Left renal cortex interstitium (tissue), 4 donors: ENCODE measurements at regions not wholly inside any gene's neighbourhood (a gene's known extent, or its start where the extent isn't known, plus 50 kb on each side); places are given as distances from the start of the nearest gene placed in this dataset.

ENCODE experiments used
- DNase-seq, 4 donors: peaks; one replicate each; pipeline ENCODE4 v3.0.0-alpha.2; 2013; ENCODE audit warnings: low read depth in 4 of 4, low spot score in 2 of 4, missing footprints in 1 of 4

GRCh38 chr15:26477044-26477443 is 295.8 kb downstream of the GABRB3 start:
- DNase-seq = no peak

DNA sequence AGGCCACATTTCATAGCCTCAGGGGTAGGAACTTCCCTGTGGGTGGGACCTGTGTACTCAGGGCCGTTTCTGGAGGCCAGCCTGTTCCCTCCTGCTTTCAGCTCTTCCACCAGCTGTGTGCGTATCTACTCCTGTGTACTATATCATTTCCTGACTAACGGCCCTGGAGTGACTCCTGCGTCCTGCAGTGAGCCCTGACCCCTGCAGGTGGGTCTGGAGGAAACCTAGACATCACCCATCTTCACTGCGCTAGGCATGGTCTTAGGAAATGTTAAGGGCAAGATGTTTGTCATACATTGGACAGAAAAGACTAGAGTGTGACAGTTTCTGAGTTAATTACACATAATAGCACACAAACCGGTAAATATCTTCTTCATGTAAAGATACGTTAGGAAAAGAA is 297.3 kb downstream of the GABRB3 start:
- DNase-seq = no peak

DNA sequence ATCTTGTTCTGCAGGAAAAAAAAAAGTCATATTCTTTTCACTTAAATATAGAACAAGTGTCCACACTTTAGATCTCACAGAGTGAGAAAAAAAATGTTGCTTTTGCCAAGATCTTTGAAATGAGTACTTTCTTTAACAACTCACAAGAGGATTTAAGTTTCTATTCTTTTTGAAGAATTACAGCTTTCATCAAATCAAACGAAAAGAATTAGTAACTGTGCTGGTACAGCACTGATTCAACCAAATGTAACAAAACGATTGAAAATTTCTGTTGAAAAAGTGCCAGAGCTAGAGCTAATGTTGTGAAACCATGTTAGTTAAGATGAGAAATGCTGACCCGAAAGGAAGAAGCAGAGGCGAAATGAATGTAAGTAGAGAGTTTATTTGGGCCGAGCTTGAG is 300.2 kb downstream of the GABRB3 start:
- DNase-seq = no peak

DNA sequence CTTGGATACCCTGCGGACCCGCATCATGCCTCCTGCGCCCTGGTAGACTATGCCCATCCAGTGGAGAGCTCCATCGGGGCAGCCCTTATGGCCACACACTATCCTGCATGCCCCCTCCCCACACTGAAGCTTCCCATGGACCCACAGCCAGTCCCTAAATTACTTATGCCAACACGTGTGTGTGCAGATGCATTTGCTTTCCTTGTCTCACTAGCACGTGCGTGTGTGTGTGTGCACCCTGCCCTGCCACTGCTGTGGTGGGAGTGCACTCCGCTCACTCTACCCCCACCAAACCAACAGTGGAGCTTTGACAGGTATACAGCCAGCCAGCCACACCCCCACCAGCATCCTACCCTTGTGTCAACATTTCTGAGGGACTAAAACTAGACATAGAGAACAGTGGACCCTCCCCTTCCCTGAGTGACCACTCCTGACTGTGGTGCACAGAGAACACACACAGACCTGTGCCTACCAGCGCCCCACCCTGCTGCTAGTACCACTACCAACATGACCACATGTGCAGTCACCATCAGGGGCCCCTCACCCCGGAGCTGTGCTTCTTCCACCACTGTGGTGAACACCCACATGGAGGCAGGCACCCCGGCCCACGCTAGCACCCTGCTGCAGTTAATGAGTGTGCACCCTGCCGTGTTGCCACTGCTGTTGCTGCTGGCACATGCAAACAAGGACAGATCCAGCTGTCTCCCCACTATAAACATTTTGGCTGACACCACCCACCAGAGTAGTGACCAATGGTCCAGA is 310.8 kb downstream of the GABRB3 start:
- DNase-seq = no peak

GRCh38 chr15:26460165-26460564 is 312.7 kb downstream of the GABRB3 start:
- DNase-seq = no peak

- no peak for DNase-seq
Observed at GRCh38 chr15:26455828-26456227, 317.0 kb downstream of the GABRB3 start.

GRCh38 chr15:26453914-26454313 is 319.0 kb downstream of the GABRB3 start:
- DNase-seq = no peak

DNA sequence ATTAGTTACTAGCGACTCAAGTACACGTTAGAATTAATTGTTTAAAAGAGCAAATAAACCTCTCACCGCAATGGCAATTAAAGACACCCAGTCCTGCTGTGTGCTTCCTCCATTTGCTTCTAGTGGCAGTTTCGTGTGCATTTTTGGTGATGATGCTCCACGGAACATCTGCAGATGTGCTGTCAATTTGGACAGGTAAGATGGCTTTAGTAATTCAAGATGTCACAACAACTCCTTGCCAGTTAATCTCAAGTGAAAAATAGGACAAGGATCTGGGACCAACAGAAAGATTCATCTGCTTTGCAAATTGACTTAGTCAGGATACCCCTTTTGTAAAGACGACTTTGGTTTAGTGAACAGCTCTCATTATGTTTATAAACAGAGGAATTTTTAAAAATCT is 320.9 kb downstream of the GABRB3 start:
- DNase-seq = no peak

- DNase-seq = no peak
Observed at GRCh38 chr15:26449291-26449690, 323.6 kb downstream of the GABRB3 start.

- no peak for DNase-seq
Observed at GRCh38 chr15:26443321-26443720, 329.5 kb downstream of the GABRB3 start.

- DNase-seq = no peak
Observed at GRCh38 chr15:26442680-26443079, 330.2 kb downstream of the GABRB3 start.

DNA sequence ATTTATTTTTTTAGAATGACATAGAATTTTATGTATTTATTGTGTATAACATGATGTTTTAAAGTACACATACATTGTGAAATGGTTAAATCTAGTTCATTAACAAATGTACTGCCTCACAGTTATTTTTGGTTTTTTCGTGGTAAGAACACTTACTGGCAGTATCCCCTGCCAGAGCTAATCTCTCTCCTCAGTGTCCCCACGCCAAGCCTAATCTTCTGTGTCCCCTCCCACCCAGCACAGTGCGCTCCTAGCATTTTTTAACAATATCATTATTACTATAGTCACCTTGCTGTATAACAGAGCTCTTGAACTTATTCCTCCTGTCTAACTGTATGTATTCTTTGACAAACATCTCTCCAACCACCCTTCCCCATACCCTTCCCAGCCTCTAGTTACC is 333.2 kb downstream of the GABRB3 start:
- no peak for DNase-seq

- no peak for DNase-seq
Observed at GRCh38 chr15:26438718-26439117, 334.1 kb downstream of the GABRB3 start.

DNA sequence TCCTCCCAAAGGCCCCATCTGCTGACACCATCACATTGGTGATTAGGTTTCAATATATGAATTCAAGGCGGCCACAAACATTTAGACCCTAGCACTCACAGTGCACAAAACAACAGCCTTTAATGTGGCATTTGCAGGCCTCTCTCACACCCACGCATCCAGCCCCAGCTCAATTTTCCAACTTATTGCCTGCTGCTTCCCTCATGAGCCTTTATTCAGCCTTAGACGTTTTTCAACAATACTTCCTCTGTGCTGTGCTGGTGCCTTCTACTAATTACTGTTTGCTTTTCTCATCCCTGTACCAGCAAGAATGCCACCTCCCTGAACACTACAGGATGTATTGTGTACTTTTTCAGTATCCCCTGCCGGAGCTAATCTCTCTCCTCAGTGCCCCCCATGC is 334.6 kb downstream of the GABRB3 start:
- DNase-seq = peak in 2 of 4 donors; percentile 4 to 9

GRCh38 chr15:26433818-26434217 is 339.0 kb downstream of the GABRB3 start:
- no peak for DNase-seq

- DNase-seq = no peak
Observed at GRCh38 chr15:26433060-26433459, 339.8 kb downstream of the GABRB3 start.

GRCh38 chr15:26421065-26421464 is 351.8 kb downstream of the GABRB3 start:
- no peak for DNase-seq

- no peak for DNase-seq
Observed at GRCh38 chr15:26395624-26396023, 377.2 kb downstream of the GABRB3 start.

DNA sequence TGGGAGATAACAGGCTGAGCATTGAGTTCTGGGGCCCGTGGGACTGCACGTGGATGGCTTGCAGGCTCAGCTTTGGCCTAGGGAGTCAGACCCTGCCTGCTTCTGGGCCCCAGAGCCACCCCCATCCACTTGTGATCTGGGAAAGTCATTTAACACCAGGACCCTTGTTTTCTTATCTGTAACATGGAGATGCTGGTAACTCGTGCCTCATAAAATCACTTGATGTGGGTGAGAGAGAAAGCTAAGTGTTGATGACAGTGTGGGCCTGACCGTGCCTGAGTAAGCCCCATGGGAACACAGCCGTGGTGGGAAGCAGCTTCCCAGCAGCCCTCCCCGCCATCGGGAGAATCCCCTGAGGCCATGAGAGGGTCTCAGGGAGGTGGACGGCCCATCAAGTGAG is 378.1 kb downstream of the GABRB3 start:
- no peak for DNase-seq

DNA sequence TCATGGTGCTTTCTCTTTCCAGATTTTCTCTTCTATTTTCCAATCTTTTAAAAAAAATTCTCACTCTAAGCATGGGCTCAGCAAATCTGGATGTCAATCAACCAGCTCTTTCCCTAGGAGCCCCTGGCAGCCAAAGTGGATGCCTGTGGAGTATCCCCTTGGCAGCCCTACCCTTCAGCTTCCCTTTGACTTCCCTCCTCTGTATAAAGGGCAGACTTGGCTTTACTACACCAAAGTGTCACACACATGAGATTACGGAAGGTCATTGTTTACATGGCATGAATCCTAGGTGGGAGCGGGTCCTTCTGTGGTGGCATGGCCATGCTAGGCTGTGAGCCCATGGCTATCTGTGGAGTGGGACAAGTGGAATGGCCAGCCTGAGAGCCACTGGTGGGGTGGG is 379.9 kb downstream of the GABRB3 start:
- DNase-seq = no peak

GRCh38 chr15:26391567-26392194 is 381.2 kb downstream of the GABRB3 start:
- DNase-seq = no peak

GRCh38 chr15:26382444-26383072 is 390.3 kb downstream of the GABRB3 start:
- no peak for DNase-seq
